ENCODE measurements at regions not wholly inside any gene's neighbourhood (a gene's known extent, or its start where the extent isn't known, plus 50 kb on each side); places are given as distances from the start of the nearest gene placed in this dataset.

DNA sequence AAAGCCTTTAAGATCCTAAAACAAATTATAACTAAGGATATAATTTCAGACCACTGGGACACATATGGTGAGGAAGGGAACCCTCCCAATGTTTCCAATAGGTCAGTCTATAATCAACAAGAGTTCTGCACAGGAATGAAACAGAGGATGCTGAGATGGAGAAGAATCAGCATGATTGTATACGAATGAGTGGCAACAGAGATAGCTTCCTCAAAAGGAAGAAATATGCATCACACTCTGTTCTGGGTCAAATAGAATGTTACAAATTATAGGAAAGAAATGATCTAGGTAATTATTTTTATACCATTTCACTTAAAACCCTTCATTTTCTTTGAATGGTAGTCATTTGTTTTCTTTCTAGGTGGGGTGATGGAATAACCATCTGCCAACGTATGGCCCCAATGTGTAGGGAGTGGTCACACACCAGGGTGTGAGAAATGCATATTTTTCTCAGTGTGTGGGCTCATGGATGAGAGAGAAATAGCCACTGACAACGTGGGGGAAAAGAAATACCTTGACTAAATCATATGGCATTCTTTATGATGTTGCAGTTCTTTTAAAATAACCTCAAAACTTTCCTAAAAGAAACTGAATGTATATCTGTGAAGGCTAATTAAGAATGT is 104.6 kb upstream of the IVNS1ABP start:
- no peak for DNase-seq (ENCODE audit: insufficient read length, low spot score)
- FAIRE-seq = no peak
- TF ChIP-seq, protein P1, sequence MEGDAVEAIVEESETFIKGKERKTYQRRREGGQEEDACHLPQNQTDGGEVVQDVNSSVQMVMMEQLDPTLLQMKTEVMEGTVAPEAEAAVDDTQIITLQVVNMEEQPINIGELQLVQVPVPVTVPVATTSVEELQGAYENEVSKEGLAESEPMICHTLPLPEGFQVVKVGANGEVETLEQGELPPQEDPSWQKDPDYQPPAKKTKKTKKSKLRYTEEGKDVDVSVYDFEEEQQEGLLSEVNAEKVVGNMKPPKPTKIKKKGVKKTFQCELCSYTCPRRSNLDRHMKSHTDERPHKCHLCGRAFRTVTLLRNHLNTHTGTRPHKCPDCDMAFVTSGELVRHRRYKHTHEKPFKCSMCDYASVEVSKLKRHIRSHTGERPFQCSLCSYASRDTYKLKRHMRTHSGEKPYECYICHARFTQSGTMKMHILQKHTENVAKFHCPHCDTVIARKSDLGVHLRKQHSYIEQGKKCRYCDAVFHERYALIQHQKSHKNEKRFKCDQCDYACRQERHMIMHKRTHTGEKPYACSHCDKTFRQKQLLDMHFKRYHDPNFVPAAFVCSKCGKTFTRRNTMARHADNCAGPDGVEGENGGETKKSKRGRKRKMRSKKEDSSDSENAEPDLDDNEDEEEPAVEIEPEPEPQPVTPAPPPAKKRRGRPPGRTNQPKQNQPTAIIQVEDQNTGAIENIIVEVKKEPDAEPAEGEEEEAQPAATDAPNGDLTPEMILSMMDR (IDR thresholded peaks at IDR 0.05; ENCODE audit: insufficient read depth, missing control alignments) = no peak

DNA sequence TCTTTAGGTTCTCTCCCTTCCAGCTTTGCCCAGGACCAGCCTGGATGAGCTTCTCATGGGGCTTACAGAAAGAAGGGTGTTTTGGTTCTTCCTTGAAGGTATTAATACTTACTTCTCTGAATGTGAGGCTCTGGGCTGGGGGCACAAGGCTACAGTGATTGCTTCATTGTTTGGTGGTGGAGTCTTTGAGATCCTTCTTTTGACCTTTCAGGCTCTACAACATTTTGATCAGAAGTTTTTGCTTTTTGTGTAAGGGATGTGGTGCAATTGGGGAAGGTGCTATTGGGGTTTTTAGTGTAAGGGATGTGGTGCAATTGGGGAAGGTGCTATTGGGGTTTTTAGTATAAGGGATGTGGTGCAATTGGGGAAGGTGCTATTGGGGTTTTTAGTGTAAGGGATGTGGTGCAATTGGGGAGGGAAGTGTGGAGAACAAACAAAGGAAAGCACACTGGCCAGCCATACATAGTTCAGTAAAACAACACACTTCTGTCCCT is 103.6 kb upstream of the IVNS1ABP start:
- DNase-seq (ENCODE audit: insufficient read length, low spot score) (no peak), FAIRE-seq (no peak)
- TF ChIP-seq, protein P1 (IDR thresholded peaks at IDR 0.05; ENCODE audit: insufficient read depth, missing control alignments) = no peak

DNA sequence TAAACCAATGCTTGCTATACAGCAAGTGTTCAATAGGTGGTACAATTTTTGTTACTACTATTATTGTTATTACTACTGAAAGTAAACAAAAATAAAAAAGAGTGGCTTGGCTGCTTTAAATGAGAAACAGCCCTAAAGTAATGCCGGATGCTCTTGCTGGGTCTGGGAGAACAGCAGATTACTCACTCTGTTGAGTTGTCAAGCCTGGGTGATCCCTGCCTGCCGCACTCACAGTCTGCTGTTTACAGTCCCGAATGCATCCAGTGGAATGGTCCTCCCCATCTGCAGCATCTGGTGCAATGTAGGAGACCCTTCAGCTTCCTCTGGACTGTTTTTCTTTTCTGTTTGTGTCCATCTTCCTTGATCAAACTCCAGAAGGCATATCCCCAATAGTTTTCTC is 102.7 kb upstream of the IVNS1ABP start:
- TF ChIP-seq, protein P1 (IDR thresholded peaks at IDR 0.05; ENCODE audit: insufficient read depth, missing control alignments) = no peak
- no peak for DNase-seq (ENCODE audit: insufficient read length, low spot score)
- no peak for FAIRE-seq

DNA sequence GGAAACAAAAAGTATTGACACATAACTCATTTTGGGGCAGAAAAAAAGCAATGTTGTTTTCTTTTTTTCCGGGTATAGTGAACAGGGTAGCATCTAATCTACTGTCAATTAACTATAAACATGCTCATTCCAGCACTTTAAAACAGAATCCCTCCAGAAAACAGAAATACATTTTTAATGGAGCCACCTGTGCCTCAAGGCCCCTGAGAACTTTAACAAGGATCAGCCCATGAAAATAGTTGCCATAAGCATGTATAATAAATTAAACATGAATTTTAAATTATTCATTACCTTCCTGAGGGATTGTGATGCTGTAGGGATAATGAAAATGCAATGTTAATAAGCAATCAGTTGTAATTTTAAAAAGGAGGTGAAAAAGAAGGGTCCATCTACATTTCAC is 101.4 kb upstream of the IVNS1ABP start:
- FAIRE-seq = peak; percentile 16
- TF ChIP-seq, protein P1 (IDR thresholded peaks at IDR 0.05; ENCODE audit: insufficient read depth, missing control alignments) = no peak
- DNase-seq (ENCODE audit: insufficient read length, low spot score) = no peak

DNA sequence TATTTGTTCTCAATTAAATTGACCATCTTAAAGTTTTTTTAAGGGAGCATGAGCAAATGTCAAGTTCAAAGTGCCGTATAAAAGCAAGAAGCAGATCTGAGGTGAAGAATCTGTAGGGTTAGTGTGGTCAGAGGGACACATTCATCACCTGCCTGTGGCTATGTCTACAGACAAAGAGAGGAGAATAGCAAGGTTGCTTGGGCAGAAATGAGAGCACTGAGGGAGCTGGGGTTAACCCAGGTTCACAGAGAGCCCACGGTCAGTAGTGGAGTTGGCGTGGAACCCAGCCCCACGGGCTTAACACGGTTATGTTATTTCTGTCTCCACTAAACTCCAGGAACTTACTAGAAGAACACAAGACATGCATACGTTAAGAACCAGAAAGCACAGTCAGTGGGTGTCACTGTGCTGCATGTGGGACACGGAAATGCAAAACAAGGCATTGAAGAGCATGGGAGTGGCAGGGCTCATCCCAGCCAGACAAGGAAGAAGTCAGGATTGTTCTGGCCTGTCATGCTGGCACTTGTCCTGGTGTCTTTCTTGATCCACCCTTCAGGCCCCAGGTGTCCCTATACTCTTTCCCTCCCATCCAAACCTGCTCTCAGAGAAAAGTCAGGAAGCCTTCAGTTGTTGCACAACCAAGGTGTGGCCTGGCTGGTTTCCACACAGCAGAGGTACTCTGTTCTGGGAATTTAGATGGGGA is 95.5 kb upstream of the IVNS1ABP start:
- no peak for FAIRE-seq
- TF ChIP-seq, protein P1 (IDR thresholded peaks at IDR 0.05; ENCODE audit: insufficient read depth, missing control alignments) = no peak
- no peak for DNase-seq (ENCODE audit: insufficient read length, low spot score)

DNA sequence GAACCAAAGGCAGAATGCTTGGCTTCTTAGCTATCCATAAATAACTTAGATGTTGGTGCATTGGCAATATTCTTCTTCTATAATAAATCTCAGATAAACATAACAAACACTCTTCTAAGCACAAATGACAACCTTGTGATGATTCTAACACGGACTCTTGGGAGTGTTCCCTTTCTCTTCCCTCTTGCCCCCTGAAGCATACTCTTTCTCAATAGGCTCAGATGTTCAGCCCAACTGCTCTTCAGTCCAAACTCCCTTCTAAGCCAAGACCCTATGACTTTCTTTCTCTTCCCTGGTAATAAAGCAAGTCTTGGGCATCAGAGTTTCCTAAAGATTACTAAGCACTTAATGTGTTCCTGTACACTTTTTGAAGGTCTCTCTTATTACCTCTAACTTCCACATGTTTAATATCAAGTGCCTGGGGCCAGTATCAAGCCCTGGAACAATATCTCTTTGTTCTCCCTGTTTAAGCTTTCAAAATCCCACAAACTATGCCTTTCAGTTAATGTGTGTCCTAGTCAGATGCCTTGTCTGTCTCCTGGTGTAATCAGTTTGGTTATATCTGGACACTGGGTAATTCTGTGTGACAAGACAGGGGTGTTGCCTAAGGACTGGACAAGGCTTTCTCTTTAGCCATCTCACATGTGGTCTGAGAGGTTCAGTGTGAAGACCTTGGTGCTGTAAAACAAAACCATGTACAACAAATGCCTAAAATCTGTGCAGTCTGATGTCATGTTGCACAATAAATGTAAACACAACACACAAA is 92.9 kb upstream of the IVNS1ABP start:
- DNase-seq (ENCODE audit: insufficient read length, low spot score) = no peak
- peak; percentile 48 for FAIRE-seq

More for the DNA sequence above, 92.9 kb upstream of the IVNS1ABP start:
- TF ChIP-seq, protein P1 (IDR thresholded peaks at IDR 0.05; ENCODE audit: insufficient read depth, missing control alignments) = no peak

All from D721Med (cell line).